ENCODE measurements at regions not wholly inside any gene's neighbourhood (a gene's known extent, or its start where the extent isn't known, plus 50 kb on each side); places are given as distances from the start of the nearest gene placed in this dataset.
"Not testable (repeated sequence)": the region's sequence is repeated elsewhere in the genome, so short reads cannot be mapped to it uniquely, and the experiment has no call there.

GRCh38 chr5:168088410-168089173 lies 202.9 kb upstream of the WWC1 start:
- DNase-seq, result no peak

- no peak for DNase-seq
These were observed 202.1 kb upstream of the WWC1 start for GRCh38 chr5:168089201-168089887.

- no peak for DNase-seq
These were observed 198.9 kb upstream of the WWC1 start for GRCh38 chr5:168092209-168093185.

GRCh38 chr5:168093200-168093910 lies 198.1 kb upstream of the WWC1 start:
- DNase-seq, result no peak

GRCh38 chr5:168096525-168096924 lies 194.9 kb upstream of the WWC1 start:
- no peak for DNase-seq

- no peak for DNase-seq
These were observed 193.4 kb upstream of the WWC1 start for GRCh38 chr5:168097876-168098653.

- no peak for DNase-seq
These were observed 190.1 kb upstream of the WWC1 start for GRCh38 chr5:168101352-168101751.

GRCh38 chr5:168103018-168103417 lies 188.4 kb upstream of the WWC1 start:
- DNase-seq, result not testable (repeated sequence)

- DNase-seq, result no peak
These were observed 187.1 kb upstream of the WWC1 start for GRCh38 chr5:168104350-168104749.

GRCh38 chr5:168104811-168105481 lies 186.5 kb upstream of the WWC1 start:
- DNase-seq, result no peak

GRCh38 chr5:168106008-168106761 lies 185.3 kb upstream of the WWC1 start:
- DNase-seq, result no peak

- DNase-seq, result no peak
These were observed 182.0 kb upstream of the WWC1 start for GRCh38 chr5:168109441-168109840.

GRCh38 chr5:168110384-168110783 lies 181.1 kb upstream of the WWC1 start:
- no peak for DNase-seq

GRCh38 chr5:168110870-168111832 lies 180.3 kb upstream of the WWC1 start:
- no peak for DNase-seq

GRCh38 chr5:168114444-168115017 lies 176.9 kb upstream of the WWC1 start:
- peak in 2 of 5 experiments; percentile 4 to 44 for DNase-seq

GRCh38 chr5:168117469-168117868 lies 174.0 kb upstream of the WWC1 start:
- DNase-seq, result no peak

- no peak for DNase-seq
These were observed 173.3 kb upstream of the WWC1 start for GRCh38 chr5:168118042-168118668.

Data from T-helper 2 cell (primary cell).